Hematopoietic multipotent progenitor cell treated with erythropoietin and hydrocortisone succinate and interleukin-3 and kit ligand, for 17 days (in vitro differentiated cells): ENCODE measurements at regions not wholly inside any gene's neighbourhood (a gene's known extent, or its start where the extent isn't known, plus 50 kb on each side); places are given as distances from the start of the nearest gene placed in this dataset.

Source experiments
- DNase-seq: peaks from one replicate; pipeline ENCODE4 v3.0.0-alpha.2; 2015; ENCODE audit warnings: low spot score

DNA sequence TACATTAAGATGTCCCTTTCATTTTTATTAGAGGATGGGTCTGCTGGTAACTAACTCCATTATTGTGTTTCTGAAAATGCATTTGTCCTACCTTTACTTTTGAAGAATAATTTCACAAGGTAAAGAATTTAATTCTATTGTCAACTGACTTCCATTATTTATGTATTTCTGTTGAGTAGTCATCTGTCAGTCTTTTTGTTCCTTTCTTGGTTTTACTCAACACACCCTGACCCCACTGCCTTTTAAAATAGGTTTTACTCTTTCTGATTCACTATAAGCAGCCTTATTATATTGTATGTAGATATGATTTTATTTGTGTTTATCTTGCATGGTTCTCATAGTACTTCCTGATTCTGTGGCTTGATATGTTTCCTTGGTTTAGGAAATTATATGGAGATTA lies 237.5 kb downstream of the TGFB2 start:
- DNase-seq = no peak

DNA sequence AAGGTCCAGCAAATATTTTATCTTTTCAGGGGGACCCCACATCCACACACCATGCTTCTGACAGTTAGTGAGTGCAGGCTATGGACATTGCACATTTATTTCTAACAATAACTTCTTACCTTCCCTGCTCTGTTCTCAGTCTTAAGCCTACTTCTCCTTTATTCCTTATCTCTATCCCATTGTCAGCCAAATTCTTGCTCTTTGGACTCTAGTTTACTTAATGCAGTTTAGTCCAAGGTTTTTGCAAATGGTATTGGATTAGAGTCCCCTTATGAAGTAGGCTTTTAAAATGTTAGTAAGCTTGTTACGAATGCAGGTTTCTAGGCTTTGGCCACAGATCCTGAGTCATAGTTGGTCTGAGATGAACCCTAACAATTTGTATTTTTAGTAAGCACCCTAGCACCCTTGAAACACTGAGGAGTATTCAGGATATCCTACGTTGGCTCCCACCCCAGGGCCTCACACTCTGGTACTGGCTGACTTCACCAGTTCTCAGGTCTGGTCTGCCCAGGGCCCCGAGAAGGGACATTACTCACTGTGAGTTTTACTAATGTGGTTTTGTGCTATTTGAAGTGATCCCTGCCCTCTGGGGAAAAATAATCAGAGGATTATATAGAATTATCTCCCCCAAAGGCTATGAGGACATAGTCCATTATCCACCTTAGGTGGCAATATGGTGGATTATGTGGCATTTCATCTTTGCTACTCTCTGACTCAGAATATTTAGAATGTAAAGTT lies 239.5 kb downstream of the TGFB2 start:
- DNase-seq = no peak

DNA sequence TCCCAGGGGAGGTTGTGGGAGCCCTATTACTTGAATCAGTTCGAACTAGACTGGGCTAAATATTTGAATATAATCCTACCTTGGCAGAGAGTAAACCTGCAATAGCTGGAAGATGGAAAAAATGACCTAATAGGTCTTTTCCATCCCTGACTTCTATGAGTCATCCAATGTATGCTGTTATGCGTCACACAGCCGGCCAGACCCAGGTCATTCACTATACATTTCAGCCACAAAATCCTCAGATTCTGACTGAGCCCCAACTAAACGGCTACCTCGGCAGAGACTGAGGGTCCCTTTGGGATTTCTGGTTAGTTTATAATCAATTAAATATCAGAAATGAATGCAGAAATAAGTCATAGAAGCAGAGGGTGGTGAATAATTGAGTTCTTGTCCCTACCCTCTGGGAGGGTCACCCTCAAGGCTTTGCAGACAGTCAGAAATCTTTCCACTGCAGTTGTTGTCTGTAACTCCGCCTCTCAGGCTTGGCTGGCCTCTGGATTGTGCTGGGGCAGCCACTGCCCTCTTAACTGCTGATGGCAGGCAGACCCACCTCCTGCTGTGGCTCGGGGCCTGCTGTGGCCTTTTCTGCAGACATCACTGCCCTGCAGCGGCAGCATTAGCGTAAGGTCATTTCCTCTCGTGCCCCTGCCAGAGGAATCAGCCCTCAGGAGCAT lies 240.5 kb downstream of the TGFB2 start:
- DNase-seq = no peak

DNA sequence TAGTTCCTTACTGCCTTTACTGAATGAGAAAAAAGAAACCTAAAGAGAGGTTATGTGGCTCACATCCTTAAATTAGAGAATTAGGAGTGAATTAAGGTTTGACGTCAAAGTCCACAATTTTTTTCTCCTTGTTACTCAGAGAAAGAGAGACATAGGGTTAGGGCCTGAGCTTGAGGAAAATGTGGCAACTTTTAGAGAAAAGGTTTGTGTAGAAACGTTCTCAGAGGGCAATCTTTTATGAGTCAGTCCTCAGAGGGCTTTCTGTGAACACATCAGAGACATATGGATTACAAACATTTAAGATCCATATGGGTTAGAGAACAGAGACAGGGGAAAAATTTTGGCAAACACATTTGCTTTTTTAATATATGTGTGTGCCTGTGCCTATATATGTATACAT lies 242.8 kb downstream of the TGFB2 start:
- DNase-seq = no peak

DNA sequence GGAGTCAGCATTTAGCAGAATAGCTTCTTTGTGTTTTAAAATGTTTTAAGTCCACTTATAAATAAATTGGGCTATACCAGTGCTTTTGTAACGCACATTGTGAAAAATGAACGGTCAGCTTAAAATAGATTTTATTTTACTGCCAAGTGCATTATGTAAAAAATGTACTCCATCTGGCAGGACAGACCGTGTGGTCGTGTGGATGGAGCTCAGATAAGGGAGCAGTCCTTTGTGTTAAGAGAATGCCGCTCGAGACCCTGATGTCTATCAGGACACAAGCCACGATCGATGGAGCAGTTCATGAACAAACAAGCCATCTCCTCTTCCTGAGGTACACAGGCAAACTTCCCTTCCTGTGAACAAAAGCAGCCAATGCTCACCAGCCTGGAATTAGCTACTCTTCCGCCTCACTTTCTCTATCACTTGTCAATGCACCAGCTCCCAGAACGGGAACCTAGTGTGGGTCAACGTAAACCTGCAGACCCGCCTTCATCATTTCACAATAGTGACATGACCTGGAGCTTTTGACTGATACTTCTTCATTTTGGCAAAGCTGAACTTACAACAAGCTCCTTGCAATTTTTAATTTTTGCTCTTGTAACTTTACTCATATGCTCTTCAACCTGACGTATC lies 243.5 kb downstream of the TGFB2 start:
- DNase-seq = no peak

DNA sequence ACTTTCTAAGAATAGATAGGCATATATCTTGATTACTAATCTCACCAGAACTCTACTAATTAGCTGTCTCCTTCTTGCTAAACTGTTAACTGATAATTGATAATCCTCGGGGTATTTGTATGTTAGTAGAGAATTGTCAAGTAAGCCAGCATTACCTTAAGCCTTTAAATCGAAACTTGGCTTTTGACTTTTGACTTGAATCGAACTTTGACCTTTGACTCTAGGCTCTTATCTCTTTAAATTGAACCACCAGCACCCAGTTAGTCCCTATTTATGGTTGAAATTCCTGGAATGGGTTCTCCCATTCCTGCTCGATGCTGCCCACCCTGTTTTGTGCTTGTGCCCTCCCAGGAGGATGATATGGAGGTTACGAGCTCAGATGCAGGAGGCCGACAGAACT lies 244.4 kb downstream of the TGFB2 start:
- no peak for DNase-seq

DNA sequence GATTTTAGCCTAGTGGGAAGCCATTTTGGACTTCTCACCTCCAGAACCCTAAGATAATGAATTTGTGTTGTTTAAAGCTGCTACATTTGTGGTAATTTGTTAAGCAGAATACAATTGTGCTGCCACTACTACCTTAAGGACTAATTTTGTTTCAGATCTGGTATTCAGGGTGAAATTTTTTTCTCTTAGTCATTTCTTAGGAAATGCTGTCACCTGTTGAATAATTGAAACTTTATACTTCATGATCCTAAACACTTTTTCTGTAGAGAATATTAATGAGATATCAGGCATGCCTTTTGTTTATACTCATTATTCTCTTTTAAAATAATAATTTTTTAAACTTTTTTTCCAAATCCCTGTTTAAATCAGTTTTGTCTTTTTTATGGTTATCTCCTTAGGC lies 246.8 kb downstream of the TGFB2 start:
- DNase-seq = no peak

DNA sequence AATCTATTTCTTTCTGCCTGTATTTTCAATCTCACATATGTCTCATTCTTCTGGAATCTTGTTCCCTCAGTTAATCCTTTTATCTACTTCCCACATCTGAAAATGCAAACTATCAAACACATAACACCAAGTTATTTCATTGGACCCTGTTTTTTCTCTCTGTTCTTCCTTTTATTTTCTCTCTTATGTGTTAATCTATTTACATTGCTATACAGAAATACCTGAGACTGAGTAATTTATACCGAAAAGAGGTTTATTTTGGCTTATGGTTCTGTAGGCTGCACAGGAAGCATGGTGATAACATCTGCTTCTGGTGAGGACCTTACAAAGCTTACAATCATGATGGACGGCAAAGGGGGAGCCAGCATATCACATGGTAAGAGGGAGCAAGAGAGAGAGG lies 247.6 kb downstream of the TGFB2 start:
- DNase-seq = no peak

DNA sequence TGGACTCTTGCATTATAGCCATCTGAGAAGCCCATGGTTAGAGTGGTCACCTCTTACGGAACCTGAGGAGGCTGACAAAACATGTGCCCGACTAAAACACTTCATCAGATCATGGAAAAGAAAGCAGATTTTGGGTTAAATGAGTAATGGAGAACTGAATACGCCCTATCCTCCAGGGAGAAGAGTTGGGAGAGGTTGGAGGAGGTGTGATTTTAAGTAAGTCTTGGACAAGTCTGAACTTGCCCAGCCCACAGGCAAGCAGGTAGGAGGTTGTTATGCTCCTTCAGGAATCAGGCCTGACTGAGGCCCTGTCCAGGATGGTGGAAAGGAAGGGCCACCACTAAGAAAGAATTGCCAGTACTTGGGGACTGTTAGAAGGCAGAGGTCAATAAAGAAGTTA lies 255.8 kb downstream of the TGFB2 start:
- DNase-seq = no peak

DNA sequence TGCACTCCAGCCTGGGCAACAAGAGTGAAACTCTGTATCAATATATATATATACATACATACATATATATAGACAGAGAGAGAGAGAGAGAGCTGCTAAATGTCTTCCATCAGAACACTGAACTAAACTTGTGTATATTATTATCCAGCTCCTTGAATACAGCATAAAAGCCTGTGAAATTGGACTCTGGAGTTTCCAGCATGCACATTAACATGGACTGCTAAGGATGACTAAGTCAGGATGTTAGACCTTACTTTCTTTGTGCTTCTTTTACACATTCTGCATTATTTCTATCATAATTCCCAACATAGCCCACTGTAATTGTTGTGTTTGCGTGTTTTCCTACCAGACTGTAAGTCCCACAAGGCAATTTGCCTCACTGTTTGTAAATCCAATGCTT lies 259.1 kb downstream of the TGFB2 start:
- no peak for DNase-seq

DNA sequence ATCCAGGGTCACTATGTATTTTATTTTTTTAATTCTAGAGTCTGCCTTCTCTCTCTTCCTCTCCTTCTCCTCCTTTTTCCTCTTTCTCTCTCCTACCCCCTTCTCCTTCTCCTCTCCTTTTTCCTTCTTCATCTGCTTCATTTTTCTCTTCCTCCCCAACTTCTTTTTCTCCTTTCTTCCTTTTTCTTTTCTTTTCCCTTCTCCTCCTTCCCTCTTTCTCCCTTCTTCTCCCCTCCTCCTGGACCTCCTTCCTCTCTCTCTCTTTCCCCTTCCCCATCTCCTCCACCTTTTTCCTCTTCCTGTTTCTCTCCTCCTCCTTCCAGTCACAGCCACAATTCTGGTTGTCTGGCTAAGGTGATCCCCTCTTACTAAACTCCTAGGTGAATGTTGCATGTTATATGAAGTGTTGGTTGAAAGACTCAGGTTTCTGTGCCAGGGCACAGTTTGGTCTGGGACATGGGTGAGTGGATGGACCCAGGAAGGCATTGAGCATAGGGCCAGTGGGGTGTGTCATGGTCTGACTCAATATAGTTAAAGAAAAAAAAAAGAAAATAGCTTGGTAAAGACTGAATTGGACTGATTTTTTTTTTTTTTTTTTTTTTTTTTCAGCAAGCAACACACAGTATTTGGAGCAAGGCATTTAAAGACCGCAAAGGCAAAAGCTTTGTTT lies 266.9 kb downstream of the TGFB2 start:
- no peak for DNase-seq

DNA sequence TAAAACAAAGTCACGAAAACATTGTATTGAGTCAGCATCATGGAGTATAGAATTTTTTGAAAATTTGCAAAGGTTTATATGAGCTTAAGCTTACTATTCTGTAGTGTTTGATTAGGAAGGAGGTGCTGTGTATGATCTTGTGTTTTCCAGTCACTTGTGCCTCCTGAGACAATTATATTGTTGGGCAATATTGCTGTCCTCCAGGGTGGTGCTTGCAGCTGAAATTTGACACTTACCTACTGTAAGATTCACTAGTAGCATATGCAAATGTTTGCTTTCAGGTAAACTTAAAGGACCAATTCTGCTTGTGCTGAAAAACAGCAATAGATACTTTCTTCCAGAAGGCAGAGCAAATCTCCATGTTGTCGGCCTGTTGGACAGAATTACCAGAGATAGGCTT lies 268.0 kb downstream of the TGFB2 start:
- DNase-seq = no peak

DNA sequence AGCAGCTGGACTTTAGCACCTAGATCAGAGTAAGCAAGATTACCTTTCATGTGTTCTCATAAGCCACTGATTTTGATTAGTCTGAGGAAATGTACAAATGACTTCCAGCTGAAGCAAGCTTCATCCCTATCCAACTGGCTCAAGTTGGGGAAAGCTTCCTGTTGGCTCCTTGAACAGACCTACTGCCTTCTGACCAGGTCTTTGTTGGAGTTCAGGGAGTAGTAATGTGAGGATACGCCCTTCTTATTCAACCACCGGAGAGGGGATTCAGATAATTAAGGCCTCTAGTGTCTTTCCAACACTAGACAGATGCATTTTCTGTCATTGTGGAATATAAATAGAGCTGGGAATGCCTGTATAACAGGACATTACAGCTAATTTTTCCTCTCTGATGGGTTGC lies 268.9 kb downstream of the TGFB2 start:
- DNase-seq = no peak

DNA sequence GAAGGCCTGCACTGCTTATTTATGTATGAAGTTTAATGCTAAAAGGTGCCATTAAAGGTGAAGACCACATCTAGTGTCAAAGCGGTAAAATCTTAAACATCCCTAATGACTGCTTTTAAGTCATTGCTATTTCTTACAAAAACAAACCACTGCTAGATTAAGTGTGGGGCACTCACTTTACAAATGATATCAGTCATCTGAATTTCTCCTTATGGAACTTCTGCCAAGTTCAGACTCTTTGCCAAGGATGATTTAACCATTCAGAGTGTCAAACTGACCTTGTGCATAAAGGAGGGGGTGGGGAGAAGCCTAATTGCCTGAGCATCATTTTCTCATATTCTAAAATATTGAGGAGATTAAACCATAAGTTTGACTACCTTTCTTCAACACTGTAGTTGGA lies 271.5 kb downstream of the TGFB2 start:
- no peak for DNase-seq

DNA sequence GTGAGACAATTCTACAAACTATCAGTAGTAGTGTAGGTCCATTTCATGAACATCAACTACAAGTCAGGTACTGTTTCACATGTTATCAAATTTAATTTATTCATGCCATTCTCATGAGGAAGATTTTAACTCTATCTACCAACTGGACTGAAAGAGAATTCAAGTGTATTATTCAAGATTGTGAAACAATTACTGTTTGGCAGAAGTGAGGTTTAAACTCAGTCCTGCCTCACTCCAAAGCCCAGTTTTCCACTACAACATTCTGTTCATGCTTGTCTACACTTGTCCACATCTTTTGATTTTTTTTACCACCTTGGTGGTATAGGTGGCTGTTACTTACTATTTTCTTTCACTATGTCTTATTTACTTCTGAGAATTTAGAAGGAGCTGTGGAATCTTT lies 272.9 kb downstream of the TGFB2 start:
- no peak for DNase-seq

DNA sequence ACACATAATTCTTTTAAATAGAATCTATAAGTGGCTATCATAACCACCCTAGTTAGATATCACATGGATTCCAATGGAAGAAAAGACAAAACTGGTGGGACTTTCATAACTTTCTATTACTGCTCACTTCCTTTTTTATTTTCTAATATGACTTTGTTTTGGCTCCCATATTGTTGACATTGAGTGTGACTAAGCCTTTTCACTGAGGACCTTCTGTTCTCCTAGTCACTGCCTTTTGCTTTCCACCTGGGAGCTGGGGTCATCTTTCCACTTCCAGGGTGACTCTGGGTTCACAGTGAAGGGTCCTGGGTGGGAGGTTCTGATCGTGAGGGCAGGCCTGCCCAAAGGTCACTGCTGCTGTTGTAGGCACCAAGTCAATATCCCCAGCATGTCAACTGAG lies 275.8 kb downstream of the TGFB2 start:
- no peak for DNase-seq

DNA sequence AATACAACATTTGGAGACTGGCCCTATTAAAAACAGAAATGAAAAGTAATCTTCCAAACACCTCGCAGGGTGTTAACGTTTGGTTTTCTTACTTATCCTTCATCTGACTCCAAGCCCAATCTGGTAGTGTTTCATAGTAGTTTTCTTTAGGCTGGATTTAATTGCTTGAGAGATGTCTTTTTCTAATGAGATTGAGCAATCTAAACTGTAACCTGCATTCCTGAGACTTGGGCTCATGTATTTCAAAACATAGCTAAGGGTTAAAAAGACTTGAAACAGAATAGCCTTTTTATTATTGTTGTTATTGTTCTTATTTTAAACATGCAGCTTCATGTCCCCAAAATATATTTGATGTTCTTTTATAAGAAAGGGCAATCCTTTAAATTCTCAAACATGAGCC lies 278.9 kb downstream of the TGFB2 start:
- no peak for DNase-seq

DNA sequence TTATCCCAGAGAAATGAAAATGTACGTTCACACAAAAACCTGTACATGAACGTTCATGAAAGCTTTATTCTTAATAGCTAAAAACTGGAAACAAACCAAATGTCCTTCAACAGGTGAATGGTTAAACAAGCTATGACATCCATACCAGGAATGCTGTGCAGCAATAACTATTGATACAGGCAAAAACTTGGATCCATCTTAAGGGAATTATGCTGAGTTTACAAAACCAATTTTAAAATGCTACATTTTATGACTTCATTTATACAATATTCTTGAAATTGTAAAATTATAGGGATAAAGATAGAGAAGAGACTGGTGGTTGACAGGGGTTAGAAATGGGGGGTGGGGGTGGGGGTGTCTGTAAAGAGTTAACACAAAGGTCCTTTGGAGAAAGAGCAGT lies 280.3 kb downstream of the TGFB2 start:
- DNase-seq = no peak

DNA sequence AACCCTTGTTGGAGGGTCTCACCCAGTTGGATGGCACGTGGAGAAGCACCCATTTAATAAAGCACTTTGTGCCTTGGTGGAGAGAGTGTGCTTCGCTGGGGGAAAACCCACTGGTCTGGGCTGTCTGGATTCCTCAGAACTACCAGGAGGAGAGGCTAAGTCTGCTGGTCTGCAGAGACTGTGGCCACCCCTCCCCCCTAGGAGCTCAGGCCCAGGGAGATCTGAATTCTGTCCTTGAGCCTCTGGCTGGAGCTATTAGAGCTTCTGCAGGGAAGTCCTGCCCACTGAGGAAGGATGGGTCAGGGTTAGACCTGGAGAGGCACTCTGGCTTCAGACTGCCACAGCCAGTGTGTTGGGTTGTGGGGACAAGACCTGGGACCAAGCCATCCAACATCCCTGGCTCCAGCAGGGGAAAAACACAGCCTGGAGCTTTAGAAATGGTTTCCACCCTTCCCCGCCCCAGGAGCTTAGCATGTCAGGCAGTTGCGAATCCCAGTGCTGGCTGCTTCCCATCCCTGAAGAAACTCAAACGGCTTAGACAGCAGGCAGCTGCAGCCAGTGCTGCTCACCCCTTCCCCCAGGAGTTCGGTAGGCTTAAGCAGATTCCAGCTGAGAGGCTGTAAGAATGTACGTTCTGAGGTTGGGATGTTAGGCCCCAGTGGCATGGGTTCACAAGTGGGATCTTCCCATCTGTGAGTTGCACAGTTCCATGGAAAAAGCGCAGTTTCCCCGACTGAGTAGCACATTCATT lies 288.3 kb downstream of the TGFB2 start:
- DNase-seq = no peak

DNA sequence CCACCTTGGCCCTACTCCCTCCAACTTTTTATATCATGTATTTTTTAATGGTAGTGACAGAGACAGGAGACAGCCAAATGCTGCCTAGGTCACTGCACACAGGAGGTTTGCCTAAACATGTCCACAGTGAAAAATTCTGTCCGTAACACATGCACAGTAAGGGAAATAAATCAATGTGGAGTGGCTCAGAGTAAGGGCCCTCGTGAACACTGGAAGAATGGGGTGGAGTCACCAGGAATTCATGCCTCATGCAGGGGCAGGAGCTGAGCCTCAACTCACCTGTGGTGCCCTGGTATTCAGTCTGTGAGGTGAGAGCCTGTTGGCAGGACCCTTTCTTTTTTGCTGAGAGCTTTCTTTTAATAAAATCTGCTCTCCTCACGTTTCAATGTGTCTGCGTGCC lies 289.1 kb downstream of the TGFB2 start:
- no peak for DNase-seq

DNA sequence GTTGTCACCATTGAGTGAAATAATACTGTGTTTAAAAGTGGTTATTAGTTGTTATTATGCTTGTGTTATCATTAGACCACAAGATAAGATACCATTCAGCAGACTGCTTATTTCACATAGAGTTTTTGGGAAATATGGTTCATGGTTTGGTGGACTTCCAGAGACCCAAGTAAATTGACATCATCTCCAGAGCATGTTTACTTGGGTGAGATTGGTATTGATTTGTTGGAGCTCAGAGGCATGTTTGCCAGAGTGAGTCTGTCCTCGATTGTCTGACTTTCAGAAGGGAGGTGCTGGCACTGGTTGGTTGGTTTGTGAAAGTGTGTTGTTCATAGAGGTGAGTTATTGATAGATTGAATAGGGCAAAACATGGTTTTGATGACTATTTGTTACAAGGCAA lies 291.4 kb downstream of the TGFB2 start:
- DNase-seq = no peak

DNA sequence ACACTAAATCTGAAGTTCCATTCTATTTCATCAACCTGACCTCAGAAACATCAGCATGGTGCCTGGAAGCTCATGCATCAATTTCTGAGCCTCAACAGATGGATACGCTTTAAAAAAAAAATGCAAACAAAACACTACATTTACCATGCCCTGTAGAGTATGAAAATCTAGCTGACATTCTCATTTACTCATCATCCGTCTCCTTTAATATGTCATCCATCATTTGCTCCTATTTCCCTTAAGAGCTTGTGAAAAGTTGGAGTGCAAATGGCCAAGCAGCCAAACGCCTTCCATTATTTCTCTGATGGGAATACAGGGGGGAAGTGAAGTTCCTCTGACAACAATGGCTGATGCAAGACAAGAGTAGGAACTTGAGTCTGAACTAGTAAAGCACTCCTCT lies 295.0 kb downstream of the TGFB2 start:
- DNase-seq = no peak
